ENCODE measurements at regions not wholly inside any gene's neighbourhood (a gene's known extent, or its start where the extent isn't known, plus 50 kb on each side); places are given as distances from the start of the nearest gene placed in this dataset.

DNA sequence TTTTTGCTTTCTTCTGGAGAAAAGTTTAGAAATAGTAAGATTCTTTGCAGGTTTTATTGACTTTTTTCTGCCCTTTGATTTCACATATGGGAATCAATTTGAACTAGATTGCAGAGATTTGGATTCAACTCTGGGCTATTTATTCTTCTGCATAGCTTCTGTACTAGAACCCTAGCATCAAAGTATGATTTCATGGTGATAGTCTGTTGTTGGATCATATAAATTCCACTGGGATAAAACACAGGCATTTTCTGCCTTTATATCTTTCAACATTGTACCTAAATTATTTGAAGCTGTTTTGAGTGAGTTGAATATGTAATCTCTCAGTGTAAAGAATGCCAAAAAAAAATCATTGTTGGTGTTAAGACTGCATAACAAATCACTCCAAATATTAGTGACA lies 458.4 kb upstream of the MPDZ start:
- TF ChIP-seq, protein P1, sequence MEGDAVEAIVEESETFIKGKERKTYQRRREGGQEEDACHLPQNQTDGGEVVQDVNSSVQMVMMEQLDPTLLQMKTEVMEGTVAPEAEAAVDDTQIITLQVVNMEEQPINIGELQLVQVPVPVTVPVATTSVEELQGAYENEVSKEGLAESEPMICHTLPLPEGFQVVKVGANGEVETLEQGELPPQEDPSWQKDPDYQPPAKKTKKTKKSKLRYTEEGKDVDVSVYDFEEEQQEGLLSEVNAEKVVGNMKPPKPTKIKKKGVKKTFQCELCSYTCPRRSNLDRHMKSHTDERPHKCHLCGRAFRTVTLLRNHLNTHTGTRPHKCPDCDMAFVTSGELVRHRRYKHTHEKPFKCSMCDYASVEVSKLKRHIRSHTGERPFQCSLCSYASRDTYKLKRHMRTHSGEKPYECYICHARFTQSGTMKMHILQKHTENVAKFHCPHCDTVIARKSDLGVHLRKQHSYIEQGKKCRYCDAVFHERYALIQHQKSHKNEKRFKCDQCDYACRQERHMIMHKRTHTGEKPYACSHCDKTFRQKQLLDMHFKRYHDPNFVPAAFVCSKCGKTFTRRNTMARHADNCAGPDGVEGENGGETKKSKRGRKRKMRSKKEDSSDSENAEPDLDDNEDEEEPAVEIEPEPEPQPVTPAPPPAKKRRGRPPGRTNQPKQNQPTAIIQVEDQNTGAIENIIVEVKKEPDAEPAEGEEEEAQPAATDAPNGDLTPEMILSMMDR (IDR thresholded peaks at IDR 0.05) = no peak
- DNase-seq (ENCODE audit: low spot score) = no peak
- Histone ChIP-seq H3K27ac (no peak overlapping the region), H3K4me3 (no peak overlapping the region)

DNA sequence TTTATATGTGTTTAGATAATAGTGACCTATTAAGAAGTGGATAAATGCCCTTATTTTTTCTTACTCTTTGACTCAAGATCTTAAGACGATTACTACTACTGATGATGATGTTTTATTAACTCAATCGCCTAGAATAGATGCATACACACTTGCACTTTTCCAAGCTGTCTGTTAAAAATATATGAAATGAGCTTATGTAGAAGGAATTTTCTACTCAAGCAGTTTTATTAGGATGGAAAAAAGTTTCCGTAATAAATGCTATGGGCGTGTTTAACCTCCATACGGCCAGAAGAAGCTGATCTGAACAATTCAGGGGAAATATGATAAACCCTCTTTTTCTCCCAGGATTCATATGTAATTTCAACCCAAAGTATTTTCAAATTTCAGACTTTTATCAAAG lies 455.7 kb upstream of the MPDZ start:
- DNase-seq (ENCODE audit: low spot score) = no peak

DNA sequence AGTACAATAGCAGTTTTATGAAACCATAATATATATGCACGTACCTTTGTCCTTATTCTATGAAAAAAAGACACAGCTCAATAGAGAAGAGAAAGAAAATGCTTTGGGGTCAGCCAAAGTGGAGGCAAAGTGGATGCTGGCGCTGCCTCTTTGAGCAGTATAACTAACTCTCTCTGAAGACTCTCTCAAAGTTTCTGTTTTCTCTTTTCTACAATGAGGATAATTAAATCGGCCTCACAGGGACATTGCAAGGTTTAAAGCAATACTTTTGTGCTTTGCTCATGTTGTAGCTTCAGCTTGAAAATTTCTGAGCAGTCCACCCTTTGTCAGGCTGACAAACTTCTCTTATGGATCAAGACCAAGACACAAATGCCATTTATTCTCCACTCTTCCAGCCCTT lies 455.1 kb upstream of the MPDZ start:
- DNase-seq (ENCODE audit: low spot score) = no peak
- Histone ChIP-seq H3K27ac (no peak overlapping the region), H3K4me3 (no peak overlapping the region)
- TF ChIP-seq, protein P1 (IDR thresholded peaks at IDR 0.05) = no peak

More for the DNA sequence above, 455.7 kb upstream of the MPDZ start:
- Histone ChIP-seq H3K27ac (no peak overlapping the region), H3K4me3 (no peak overlapping the region)
- TF ChIP-seq, protein P1 (IDR thresholded peaks at IDR 0.05) = no peak

DNA sequence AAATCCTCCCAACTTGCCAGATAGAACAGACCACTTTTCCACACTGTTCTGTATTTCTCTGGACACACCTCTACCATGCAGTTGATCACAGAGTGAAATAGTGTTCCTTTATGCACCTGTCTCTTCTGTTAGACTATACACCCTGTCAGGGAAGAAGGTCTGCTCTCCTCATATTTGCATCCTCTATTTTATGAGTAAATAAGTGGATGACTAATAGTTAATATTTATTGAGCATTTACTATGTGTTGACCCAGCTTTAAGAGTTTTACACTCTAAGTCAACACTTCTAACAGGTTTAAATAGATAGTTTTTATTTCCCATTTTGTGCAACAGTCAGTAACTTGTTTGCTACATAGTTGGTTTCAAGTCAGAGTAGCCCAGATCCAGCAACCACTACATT lies 452.8 kb upstream of the MPDZ start:
- TF ChIP-seq, protein P1 (IDR thresholded peaks at IDR 0.05) = no peak
- Histone ChIP-seq H3K27ac (no peak overlapping the region), H3K4me3 (no peak overlapping the region)
- DNase-seq (ENCODE audit: low spot score) = no peak

DNA sequence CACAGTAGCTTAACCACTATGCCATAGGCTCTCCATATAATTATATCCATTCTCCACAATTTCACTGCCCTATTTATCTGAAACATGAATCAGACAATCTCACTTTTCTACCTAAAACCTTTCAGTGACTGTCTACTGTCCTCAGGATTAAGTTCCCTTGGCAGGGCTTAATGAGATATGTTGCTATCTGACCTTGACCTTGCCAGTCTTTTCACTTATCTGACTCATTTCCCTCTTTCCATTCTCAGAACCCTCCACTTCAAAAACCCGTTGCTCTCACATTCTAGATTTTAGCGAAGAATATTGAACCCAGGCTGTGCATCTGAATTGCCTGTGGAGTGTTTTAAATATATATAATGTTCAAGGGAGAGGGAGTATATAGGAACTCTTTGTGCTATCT lies 452.1 kb upstream of the MPDZ start:
- Histone ChIP-seq H3K27ac (no peak overlapping the region), H3K4me3 (no peak overlapping the region)
- DNase-seq (ENCODE audit: low spot score) = no peak
- TF ChIP-seq, protein P1 (IDR thresholded peaks at IDR 0.05) = no peak

DNA sequence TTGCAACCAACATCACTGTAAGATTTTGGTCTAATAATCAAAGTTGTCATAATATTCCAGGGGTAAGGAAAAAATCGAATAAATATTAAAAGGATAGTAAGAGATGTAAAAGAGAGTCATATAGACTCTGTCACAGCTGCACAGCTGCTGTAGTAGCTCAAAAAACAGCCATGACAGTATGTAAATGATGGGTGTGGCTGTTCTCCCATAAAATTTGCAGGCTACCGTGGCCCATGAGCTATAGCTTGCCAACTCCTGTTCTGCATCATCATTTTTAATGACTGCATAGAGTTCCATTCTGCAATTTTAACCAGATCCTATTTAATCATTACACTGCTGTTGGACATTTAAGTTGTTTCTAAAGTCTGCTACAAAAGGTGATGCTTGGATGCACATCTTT lies 450.5 kb upstream of the MPDZ start:
- no peak for DNase-seq (ENCODE audit: low spot score)
- TF ChIP-seq, protein P1 (IDR thresholded peaks at IDR 0.05) = no peak
- Histone ChIP-seq H3K4me3 (no peak overlapping the region), H3K27ac (no peak overlapping the region)

DNA sequence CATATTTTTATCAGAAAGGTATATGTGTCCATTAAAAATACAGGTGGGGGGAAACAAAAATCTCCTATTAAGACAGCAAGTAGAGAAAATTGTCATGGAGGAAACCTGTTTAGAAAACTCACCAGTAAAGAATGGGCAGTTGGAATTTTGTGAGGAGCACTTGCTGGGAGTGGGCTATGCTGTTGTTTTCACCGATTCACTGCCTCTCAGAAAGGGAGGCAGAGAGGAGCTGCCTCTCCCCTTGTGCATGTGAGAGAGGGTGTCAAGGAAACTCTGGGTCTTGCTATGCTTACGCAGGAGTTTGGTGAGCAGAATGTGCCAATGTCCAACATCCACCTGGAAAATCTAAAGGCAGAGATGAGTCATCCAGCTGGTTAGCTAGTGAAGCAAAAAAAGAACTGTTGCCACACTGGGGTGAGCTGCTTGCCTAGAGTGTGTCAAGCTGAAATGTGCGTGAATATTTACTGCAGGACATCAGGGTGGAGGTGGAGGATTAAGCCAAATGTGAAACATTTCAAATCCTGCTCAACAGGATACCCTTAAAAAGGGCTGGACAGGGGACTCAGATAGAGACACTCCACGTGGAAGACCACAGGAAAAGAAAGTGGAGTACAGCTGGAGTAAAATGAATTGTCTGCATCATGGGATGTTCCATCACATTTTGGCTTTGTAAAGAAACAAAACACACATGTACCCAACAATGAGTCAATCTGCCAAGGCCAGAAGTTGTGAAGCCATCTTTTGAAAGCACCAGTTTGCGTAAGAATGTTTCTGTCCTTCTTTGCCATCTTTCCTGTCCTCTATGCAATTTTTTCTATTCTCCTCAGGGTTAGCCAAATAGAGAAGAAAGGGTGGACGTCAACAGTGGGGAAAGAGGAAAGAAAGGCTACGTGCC lies 449.7 kb upstream of the MPDZ start:
- Histone ChIP-seq H3K27ac (no peak overlapping the region), H3K4me3 (no peak overlapping the region)
- TF ChIP-seq, protein P1 (IDR thresholded peaks at IDR 0.05) = no peak
- DNase-seq (ENCODE audit: low spot score) = no peak
